Myocyte (in vitro differentiated cells): ENCODE measurements at regions not wholly inside any gene's neighbourhood (a gene's known extent, or its start where the extent isn't known, plus 50 kb on each side); places are given as distances from the start of the nearest gene placed in this dataset.

Experiments used
- DNase-seq: peaks from one replicate; pipeline ENCODE4 v3.0.0-alpha.2; 2012; ENCODE audit warnings: low read depth

GRCh38 chr2:18684206-18685038 lies 95.1 kb upstream of the NT5C1B start:
- peak; percentile 22 for DNase-seq

- no peak for DNase-seq
These were observed 93.3 kb upstream of the NT5C1B start for GRCh38 chr2:18682681-18683080.

GRCh38 chr2:18677280-18677679 lies 87.9 kb upstream of the NT5C1B start:
- no peak for DNase-seq

GRCh38 chr2:18674309-18674708 lies 84.9 kb upstream of the NT5C1B start:
- no peak for DNase-seq

GRCh38 chr2:18671363-18671762 lies 82.0 kb upstream of the NT5C1B start:
- no peak for DNase-seq

- no peak for DNase-seq
These were observed 78.9 kb upstream of the NT5C1B start for GRCh38 chr2:18668221-18668620.

GRCh38 chr2:18664421-18664820 lies 75.1 kb upstream of the NT5C1B start:
- no peak for DNase-seq

- no peak for DNase-seq
These were observed 74.5 kb upstream of the NT5C1B start for GRCh38 chr2:18663861-18664260.

GRCh38 chr2:18662689-18663088 lies 73.3 kb upstream of the NT5C1B start:
- DNase-seq, result no peak

GRCh38 chr2:18659915-18660314 lies 70.5 kb upstream of the NT5C1B start:
- no peak for DNase-seq

- no peak for DNase-seq
These were observed 66.7 kb upstream of the NT5C1B start for GRCh38 chr2:18656048-18656447.

GRCh38 chr2:18651842-18652774 lies 62.7 kb upstream of the NT5C1B start:
- peak; percentile 77 for DNase-seq

- no peak for DNase-seq
These were observed 60.9 kb upstream of the NT5C1B start for GRCh38 chr2:18650221-18650620.

GRCh38 chr2:18649502-18650135 lies 60.2 kb upstream of the NT5C1B start:
- no peak for DNase-seq

- DNase-seq, result no peak
These were observed 58.8 kb upstream of the NT5C1B start for GRCh38 chr2:18648161-18648560.

- no peak for DNase-seq
These were observed 58.4 kb upstream of the NT5C1B start for GRCh38 chr2:18647731-18648130.

- no peak for DNase-seq
These were observed 55.9 kb upstream of the NT5C1B start for GRCh38 chr2:18645315-18645714.

- DNase-seq, result no peak
These were observed 54.7 kb upstream of the NT5C1B start for GRCh38 chr2:18644115-18644462.

GRCh38 chr2:18643326-18644114 lies 54.2 kb upstream of the NT5C1B start:
- DNase-seq, result no peak

GRCh38 chr2:18641823-18642222 lies 52.5 kb upstream of the NT5C1B start:
- DNase-seq, result no peak
